ENCODE measurements at regions not wholly inside any gene's neighbourhood (a gene's known extent, or its start where the extent isn't known, plus 50 kb on each side); places are given as distances from the start of the nearest gene placed in this dataset.

DNA sequence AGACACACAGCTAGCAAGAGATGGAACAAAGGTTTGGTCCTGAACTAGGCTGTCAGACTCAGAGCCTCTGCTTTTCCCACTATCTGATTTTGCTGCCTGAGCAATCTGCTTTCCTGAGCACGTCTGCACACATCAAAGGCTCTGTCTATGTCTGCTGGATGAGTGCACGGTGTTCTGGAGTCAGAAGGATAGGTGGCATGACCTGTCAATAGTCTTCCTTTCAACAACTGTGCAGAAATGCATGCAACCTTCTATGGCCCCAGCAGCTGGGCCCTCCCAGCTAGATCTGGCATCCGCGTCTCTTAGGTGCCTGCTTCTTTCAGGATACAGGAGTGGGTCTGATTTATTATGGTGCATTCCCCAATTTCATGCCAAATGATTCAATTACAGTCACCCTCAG lies 138.3 kb downstream of the UTP18 start:
- TF ChIP-seq, protein P1, sequence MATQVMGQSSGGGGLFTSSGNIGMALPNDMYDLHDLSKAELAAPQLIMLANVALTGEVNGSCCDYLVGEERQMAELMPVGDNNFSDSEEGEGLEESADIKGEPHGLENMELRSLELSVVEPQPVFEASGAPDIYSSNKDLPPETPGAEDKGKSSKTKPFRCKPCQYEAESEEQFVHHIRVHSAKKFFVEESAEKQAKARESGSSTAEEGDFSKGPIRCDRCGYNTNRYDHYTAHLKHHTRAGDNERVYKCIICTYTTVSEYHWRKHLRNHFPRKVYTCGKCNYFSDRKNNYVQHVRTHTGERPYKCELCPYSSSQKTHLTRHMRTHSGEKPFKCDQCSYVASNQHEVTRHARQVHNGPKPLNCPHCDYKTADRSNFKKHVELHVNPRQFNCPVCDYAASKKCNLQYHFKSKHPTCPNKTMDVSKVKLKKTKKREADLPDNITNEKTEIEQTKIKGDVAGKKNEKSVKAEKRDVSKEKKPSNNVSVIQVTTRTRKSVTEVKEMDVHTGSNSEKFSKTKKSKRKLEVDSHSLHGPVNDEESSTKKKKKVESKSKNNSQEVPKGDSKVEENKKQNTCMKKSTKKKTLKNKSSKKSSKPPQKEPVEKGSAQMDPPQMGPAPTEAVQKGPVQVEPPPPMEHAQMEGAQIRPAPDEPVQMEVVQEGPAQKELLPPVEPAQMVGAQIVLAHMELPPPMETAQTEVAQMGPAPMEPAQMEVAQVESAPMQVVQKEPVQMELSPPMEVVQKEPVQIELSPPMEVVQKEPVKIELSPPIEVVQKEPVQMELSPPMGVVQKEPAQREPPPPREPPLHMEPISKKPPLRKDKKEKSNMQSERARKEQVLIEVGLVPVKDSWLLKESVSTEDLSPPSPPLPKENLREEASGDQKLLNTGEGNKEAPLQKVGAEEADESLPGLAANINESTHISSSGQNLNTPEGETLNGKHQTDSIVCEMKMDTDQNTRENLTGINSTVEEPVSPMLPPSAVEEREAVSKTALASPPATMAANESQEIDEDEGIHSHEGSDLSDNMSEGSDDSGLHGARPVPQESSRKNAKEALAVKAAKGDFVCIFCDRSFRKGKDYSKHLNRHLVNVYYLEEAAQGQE (IDR thresholded peaks at IDR 0.05; ENCODE audit: insufficient read depth in 1 of 2, low read depth in 2 of 2, low read length in 2 of 2) = no peak
- TF ChIP-seq POLR2AphosphoS5 (IDR thresholded peaks at IDR 0.05; ENCODE audit: low read depth, low read length) = no peak
